Stimulated activated CD4-positive, alpha-beta T cell treated with anti-CD3 and anti-CD28 coated beads, Interleukin-1b, Interleukin-23, amount 100 ng/mL, for 1 hour (primary cell): ENCODE measurements at regions not wholly inside any gene's neighbourhood (a gene's known extent, or its start where the extent isn't known, plus 50 kb on each side); places are given as distances from the start of the nearest gene placed in this dataset.
"Not testable (repeated sequence)": the region's sequence is repeated elsewhere in the genome, so short reads cannot be mapped to it uniquely, and the experiment has no call there.

ENCODE experiments used
- DNase-seq, 2 donors: peaks; one replicate each; pipeline ENCODE4 v3.0.0-alpha.2; 2020; ENCODE audit warnings: low read depth in 2 of 2

GRCh38 chr1:817071-817599, 106.6 kb upstream of the SAMD11 start:
- not testable (repeated sequence) for DNase-seq

- DNase-seq = not testable (repeated sequence)
Observed at GRCh38 chr1:817658-818617, 105.8 kb upstream of the SAMD11 start.

- DNase-seq = no peak
Observed at GRCh38 chr1:818618-819291, 105.0 kb upstream of the SAMD11 start.

- DNase-seq = no peak
Observed at GRCh38 chr1:820962-821361, 102.8 kb upstream of the SAMD11 start.

GRCh38 chr1:826808-827207, 96.9 kb upstream of the SAMD11 start:
- not testable (repeated sequence) for DNase-seq

GRCh38 chr1:827211-828063, 96.3 kb upstream of the SAMD11 start:
- peak; percentile 86 to 97 for DNase-seq

GRCh38 chr1:829324-829723, 94.4 kb upstream of the SAMD11 start:
- not testable (repeated sequence) for DNase-seq

- not testable (repeated sequence) for DNase-seq
Observed at GRCh38 chr1:829932-830331, 93.8 kb upstream of the SAMD11 start.

- DNase-seq = not testable (repeated sequence)
Observed at GRCh38 chr1:830750-831149, 93.0 kb upstream of the SAMD11 start.

- no peak for DNase-seq
Observed at GRCh38 chr1:831522-831921, 92.2 kb upstream of the SAMD11 start.

GRCh38 chr1:832136-832535, 91.6 kb upstream of the SAMD11 start:
- DNase-seq = no peak

- DNase-seq = not testable (repeated sequence)
Observed at GRCh38 chr1:833226-833625, 90.5 kb upstream of the SAMD11 start.

GRCh38 chr1:835509-835908, 88.2 kb upstream of the SAMD11 start:
- not testable (repeated sequence) for DNase-seq

GRCh38 chr1:837601-838000, 86.1 kb upstream of the SAMD11 start:
- not testable (repeated sequence) for DNase-seq

GRCh38 chr1:838291-838690, 85.4 kb upstream of the SAMD11 start:
- not testable (repeated sequence) for DNase-seq

GRCh38 chr1:840592-840991, 83.1 kb upstream of the SAMD11 start:
- not testable (repeated sequence) for DNase-seq

GRCh38 chr1:841671-842425, 81.9 kb upstream of the SAMD11 start:
- DNase-seq = not testable (repeated sequence)

- DNase-seq = not testable (repeated sequence)
Observed at GRCh38 chr1:842799-843198, 80.9 kb upstream of the SAMD11 start.

- DNase-seq = not testable (repeated sequence)
Observed at GRCh38 chr1:843946-844345, 79.8 kb upstream of the SAMD11 start.

- no peak for DNase-seq
Observed at GRCh38 chr1:844472-845026, 79.2 kb upstream of the SAMD11 start.
